ENCODE measurements at regions not wholly inside any gene's neighbourhood (a gene's known extent, or its start where the extent isn't known, plus 50 kb on each side); places are given as distances from the start of the nearest gene placed in this dataset.
A peak's percentile ranks its signal among the peaks of the same experiment; 100 is the strongest.

- Histone ChIP-seq H3K27ac (ENCODE audit: low read length) (no peak overlapping the region), H3K9me3 (ENCODE audit: control insufficient read depth, low read length) (no peaks in the 10 kb centered on the region), H3K4me1 (ENCODE audit: control insufficient read depth, insufficient read depth, low read length) (no peaks in the 10 kb centered on the region), H3K4me3 (ENCODE audit: low read length) (no peak overlapping the region), H3K27me3 (ENCODE audit: control insufficient read depth, insufficient read depth) (no peaks in the 10 kb centered on the region)
- DNase-seq = no peak
- WGBS = 98% methylated on average over 1 of the region's 1 CpG
- no peak for ATAC-seq
- intact Hi-C loops (cut with DNase I) = no loop called here
These were observed 80.9 kb upstream of the F13A1 start for GRCh38 chr6:6401401-6401800.

GRCh38 chr6:6402006-6402405 is 81.5 kb upstream of the F13A1 start:
- intact Hi-C loops (cut with DNase I) = no loop called here
- Histone ChIP-seq H3K27me3 (ENCODE audit: control insufficient read depth, insufficient read depth) (no peaks in the 10 kb centered on the region), H3K4me1 (ENCODE audit: control insufficient read depth, insufficient read depth, low read length) (no peaks in the 10 kb centered on the region), H3K4me3 (ENCODE audit: low read length) (no peak overlapping the region), H3K9me3 (ENCODE audit: control insufficient read depth, low read length) (no peaks in the 10 kb centered on the region), H3K27ac (ENCODE audit: low read length) (no peak overlapping the region)
- WGBS = 86% methylated on average over 2 of the region's 2 CpGs
- ATAC-seq (no peak), DNase-seq (no peak)

DNA sequence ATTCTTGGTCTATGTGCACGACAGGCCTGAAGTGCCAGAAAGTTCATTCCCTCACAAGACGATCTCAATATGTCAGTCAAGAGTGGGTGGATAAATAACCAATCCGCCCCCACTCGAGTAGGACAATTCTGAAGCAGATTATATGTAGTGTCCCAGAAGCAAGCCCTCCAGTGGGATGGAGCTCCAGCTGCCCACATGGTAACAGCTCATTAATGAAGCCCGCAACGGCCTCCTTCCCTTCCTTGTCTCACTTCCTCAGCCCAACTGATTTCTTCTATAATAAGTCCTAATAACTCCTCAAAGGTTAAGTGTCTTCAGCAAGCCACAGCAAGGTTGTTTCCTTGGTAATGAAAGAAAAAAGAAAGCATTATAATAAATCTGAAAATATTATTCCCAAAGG is 82.1 kb upstream of the F13A1 start:
- Histone ChIP-seq H3K27ac (ENCODE audit: low read length) (no peak overlapping the region), H3K4me1 (ENCODE audit: control insufficient read depth, insufficient read depth, low read length) (peaks cover 2% of the 10 kb centered on the region), H3K27me3 (ENCODE audit: control insufficient read depth, insufficient read depth) (no peaks in the 10 kb centered on the region), H3K9me3 (ENCODE audit: control insufficient read depth, low read length) (no peaks in the 10 kb centered on the region), H3K4me3 (ENCODE audit: low read length) (no peak overlapping the region)
- intact Hi-C loops (cut with DNase I) = no loop called here
- WGBS = 64% methylated on average over 6 of the region's 6 CpGs
- ATAC-seq (no peak), DNase-seq (peak in 1 of 3 donors; percentile 47)

DNA sequence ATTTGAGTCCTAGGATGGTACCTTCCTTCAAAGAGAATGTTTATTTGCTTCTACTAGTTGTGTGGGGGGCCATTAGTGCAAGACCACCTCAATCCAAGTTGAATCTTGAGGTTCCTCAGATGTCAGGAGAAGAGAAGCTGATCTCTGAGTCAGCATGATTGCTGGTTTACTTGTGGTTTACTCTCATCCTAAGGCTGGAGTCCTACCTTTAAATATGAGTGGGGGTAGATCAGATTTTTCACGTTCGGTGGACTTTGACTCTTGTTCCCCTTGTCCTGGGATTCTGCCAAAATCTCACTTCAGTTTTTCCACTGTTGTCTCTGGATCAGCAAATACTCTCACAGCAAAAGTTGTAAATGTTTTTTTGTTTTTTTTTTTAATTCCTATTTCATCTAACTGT is 84.6 kb upstream of the F13A1 start:
- Histone ChIP-seq H3K27me3 (ENCODE audit: control insufficient read depth, insufficient read depth) (no peaks in the 10 kb centered on the region), H3K4me3 (ENCODE audit: low read length) (no peak overlapping the region), H3K4me1 (ENCODE audit: control insufficient read depth, insufficient read depth, low read length) (peaks cover 4% of the 10 kb centered on the region), H3K27ac (ENCODE audit: low read length) (no peak overlapping the region), H3K9me3 (ENCODE audit: control insufficient read depth, low read length) (no peaks in the 10 kb centered on the region)
- ATAC-seq (no peak), DNase-seq (no peak)
- WGBS = 43% methylated on average over 2 of the region's 2 CpGs
- intact Hi-C loops (cut with DNase I) = no loop called here

DNA sequence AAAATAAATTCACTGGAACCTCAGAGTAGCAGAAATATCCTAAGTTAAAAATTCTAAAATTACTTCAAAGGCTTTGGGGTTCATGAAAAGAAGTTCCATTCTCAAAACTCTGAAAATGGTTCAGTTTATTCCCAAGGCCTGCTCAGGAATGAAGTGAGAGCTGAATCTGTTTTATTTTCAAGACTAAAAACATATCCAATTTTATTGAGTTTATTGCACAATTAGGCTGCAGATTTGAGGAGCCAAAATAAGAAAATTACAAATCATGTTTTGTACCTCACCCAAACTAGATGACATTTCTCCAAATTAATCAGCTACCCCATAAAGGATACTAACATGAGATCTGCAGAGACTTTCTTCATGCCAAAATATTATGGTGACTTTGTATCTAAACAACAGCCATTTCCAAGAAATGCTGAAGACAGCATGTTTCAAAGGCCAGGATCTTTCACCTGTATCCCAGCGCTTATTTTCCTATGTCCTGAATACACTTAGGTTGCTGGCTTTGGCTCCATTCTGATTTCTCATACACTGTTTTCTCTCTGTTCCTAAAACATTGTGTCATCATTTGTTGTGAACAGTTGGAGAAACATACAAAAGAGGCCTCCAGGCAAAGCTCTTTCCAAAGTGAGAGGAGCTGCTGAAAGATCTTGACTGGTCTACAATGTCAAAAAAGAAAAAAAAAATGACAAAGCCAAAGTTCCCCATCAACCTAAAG is 85.7 kb upstream of the F13A1 start:
- no peak overlapping the region for H3K27ac ChIP-seq (ENCODE audit: low read length)
- DNase-seq (no peak), ATAC-seq (no peak)
- no peak overlapping the region for H3K4me3 ChIP-seq (ENCODE audit: low read length)
- intact Hi-C loops (cut with DNase I) = no loop called here
- H3K27me3 ChIP-seq (ENCODE audit: control insufficient read depth, insufficient read depth) = no peaks in the 10 kb centered on the region
- peaks cover 4% of the 10 kb centered on the region for H3K4me1 ChIP-seq (ENCODE audit: control insufficient read depth, insufficient read depth, low read length)
- 77% methylated on average over 1 of the region's 1 CpG for WGBS
- no peaks in the 10 kb centered on the region for H3K9me3 ChIP-seq (ENCODE audit: control insufficient read depth, low read length)

DNA sequence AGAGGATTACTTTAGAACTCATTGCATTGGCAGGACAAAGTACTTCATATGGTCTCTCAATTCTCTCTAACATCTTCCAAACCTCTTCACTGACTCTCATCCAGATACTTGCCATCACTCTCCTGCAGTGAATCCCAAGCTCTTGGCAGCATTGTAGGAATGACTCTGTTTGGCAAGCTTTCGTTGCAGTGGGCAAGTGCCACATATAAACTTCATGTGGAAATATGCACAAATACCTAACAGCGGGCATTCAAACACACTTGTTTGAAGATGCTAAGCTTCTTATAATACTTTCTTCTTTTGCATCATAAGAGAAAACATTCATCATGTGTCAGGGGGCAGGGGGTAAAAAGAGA is 86.2 kb upstream of the F13A1 start:
- no peaks in the 10 kb centered on the region for H3K9me3 ChIP-seq (ENCODE audit: control insufficient read depth, low read length)
- no peaks in the 10 kb centered on the region for H3K27me3 ChIP-seq (ENCODE audit: control insufficient read depth, insufficient read depth)
- no peak for ATAC-seq
- no peak overlapping the region for H3K4me3 ChIP-seq (ENCODE audit: low read length)
- no peak for DNase-seq
- intact Hi-C loops (cut with DNase I) = no loop called here
- no peak overlapping the region for H3K27ac ChIP-seq (ENCODE audit: low read length)
- 39% methylated on average over 2 of the region's 2 CpGs for WGBS
- H3K4me1 ChIP-seq (ENCODE audit: control insufficient read depth, insufficient read depth, low read length) = peaks cover 4% of the 10 kb centered on the region

DNA sequence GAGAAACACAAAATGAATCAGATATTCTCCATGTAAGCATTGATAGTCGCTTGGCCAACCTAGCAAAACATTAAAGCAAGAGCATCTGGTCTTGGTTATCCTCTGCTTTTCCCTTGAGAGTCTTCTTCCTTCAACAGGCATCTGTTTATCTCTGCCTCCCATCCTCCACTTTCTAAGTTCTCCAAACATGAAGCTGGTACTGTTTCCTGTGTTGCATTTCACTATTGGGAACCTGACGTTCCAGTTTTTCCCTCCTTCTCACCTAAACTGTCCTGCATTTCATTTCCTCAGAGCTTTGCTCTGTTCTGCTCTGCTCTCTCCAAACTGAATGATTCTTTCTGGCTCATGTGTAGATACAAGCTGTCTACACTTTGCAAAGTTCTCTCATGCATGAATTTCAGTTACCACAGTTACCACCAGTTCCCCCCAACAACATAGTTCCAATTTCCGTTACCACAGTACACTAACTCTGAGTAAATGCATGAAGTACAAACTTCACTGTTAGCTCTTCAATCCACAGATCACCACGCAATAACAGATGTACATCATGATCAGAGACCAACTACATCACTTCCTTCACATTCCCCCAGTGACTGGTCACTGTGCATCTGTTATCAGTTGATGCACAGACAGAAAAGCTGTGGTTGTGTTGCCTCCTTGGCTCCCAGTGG is 86.7 kb upstream of the F13A1 start:
- no peaks in the 10 kb centered on the region for H3K27me3 ChIP-seq (ENCODE audit: control insufficient read depth, insufficient read depth)
- no peaks in the 10 kb centered on the region for H3K9me3 ChIP-seq (ENCODE audit: control insufficient read depth, low read length)
- no peak for DNase-seq
- 36% methylated on average over 4 of the region's 4 CpGs for WGBS
- intact Hi-C loops (cut with DNase I) = no loop called here
- H3K27ac ChIP-seq (ENCODE audit: low read length) = no peak overlapping the region
- no peak for ATAC-seq
- peaks cover 4% of the 10 kb centered on the region for H3K4me1 ChIP-seq (ENCODE audit: control insufficient read depth, insufficient read depth, low read length)
- no peak overlapping the region for H3K4me3 ChIP-seq (ENCODE audit: low read length)

- intact Hi-C loops (cut with DNase I) = no loop called here
- DNase-seq (peak in 1 of 3 donors; percentile 60), ATAC-seq (no peak)
- no peak overlapping the region for H3K27ac ChIP-seq (ENCODE audit: low read length)
- no peaks in the 10 kb centered on the region for H3K27me3 ChIP-seq (ENCODE audit: control insufficient read depth, insufficient read depth)
- H3K4me3 ChIP-seq (ENCODE audit: low read length) = no peak overlapping the region
- H3K4me1 ChIP-seq (ENCODE audit: control insufficient read depth, insufficient read depth, low read length) = peaks cover 4% of the 10 kb centered on the region
- WGBS = 84% methylated on average over 7 of the region's 7 CpGs
- H3K9me3 ChIP-seq (ENCODE audit: control insufficient read depth, low read length) = no peaks in the 10 kb centered on the region
These were observed 89.1 kb upstream of the F13A1 start for GRCh38 chr6:6409397-6410030.

- DNase-seq (peak in 1 of 3 donors; percentile 39), ATAC-seq (peak; percentile 42 to 88)
- H3K4me3 ChIP-seq (ENCODE audit: low read length) = no peak overlapping the region
- H3K27me3 ChIP-seq (ENCODE audit: control insufficient read depth, insufficient read depth) = no peaks in the 10 kb centered on the region
- H3K4me1 ChIP-seq (ENCODE audit: control insufficient read depth, insufficient read depth, low read length) = peaks cover 4% of the 10 kb centered on the region
- intact Hi-C loops (cut with DNase I) = no loop called here
- H3K9me3 ChIP-seq (ENCODE audit: control insufficient read depth, low read length) = no peaks in the 10 kb centered on the region
- no peak overlapping the region for H3K27ac ChIP-seq (ENCODE audit: low read length)
These were observed 90.7 kb upstream of the F13A1 start for GRCh38 chr6:6411115-6411514.

GRCh38 chr6:6412221-6412620 is 91.8 kb upstream of the F13A1 start:
- no peak for DNase-seq
- ATAC-seq = no peak
- WGBS = 63% methylated on average over 4 of the region's 4 CpGs
- intact Hi-C loops (cut with DNase I) = no loop called here
- H3K9me3 ChIP-seq (ENCODE audit: control insufficient read depth, low read length) = no peaks in the 10 kb centered on the region
- H3K4me1 ChIP-seq (ENCODE audit: control insufficient read depth, insufficient read depth, low read length) = peaks cover 2% of the 10 kb centered on the region
- no peak overlapping the region for H3K4me3 ChIP-seq (ENCODE audit: low read length)
- no peak overlapping the region for H3K27ac ChIP-seq (ENCODE audit: low read length)
- no peaks in the 10 kb centered on the region for H3K27me3 ChIP-seq (ENCODE audit: control insufficient read depth, insufficient read depth)

- no peak for ATAC-seq
- no peak for DNase-seq
- Histone ChIP-seq H3K9me3 (ENCODE audit: control insufficient read depth, low read length) (no peaks in the 10 kb centered on the region), H3K4me3 (ENCODE audit: low read length) (no peak overlapping the region), H3K4me1 (ENCODE audit: control insufficient read depth, insufficient read depth, low read length) (peaks cover 2% of the 10 kb centered on the region), H3K27ac (ENCODE audit: low read length) (no peak overlapping the region), H3K27me3 (ENCODE audit: control insufficient read depth, insufficient read depth) (no peaks in the 10 kb centered on the region)
- intact Hi-C loops (cut with DNase I) = no loop called here
- 59% methylated on average over 4 of the region's 4 CpGs for WGBS
These were observed 92.2 kb upstream of the F13A1 start for GRCh38 chr6:6412700-6413099.

Measured in right cardiac atrium (tissue), 5 donors.